ENCODE measurements at regions not wholly inside any gene's neighbourhood (a gene's known extent, or its start where the extent isn't known, plus 50 kb on each side); places are given as distances from the start of the nearest gene placed in this dataset.

DNA sequence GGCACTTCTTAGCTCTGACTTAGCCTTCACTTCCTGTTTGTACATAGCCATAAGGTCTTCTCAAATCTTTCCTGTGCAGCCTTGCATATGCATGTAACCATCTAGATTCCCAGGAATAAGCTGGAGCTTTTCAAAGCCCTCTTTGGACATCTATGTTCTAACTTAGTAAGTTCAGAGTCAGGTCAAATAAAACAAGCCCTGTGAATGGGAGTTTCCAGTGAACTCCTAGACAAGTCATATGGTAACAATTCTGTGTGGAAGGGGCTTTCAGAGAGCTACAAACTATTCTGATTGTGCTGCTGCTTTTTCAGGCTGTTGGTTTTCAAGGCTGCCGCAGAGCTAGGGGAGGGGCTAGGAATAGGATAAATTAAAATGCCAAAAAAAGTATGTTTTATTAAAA lies 208.4 kb upstream of the AKR1E2 start:
- no peak for TF ChIP-seq CTCF (IDR thresholded peaks at IDR 0.05; ENCODE audit: insufficient read depth, low read length, missing control alignments)
- ChIA-PET POLR2A (interaction anchor here (0.7 kb wide), 1 partner anchor 73 kb away, joined by 3 read pairs; no protein-coding TSS in a partner anchor), CTCF (interaction anchor here (1.0 to 1.3 kb wide), 2 partner anchors 9 to 12 kb away, joined by 3 to 4 read pairs; no protein-coding TSS in a partner anchor)
- H3K4me3 ChIP-seq (ENCODE audit: low read depth, low read length), result no peak overlapping the region
- no peak for DNase-seq (ENCODE audit: low read depth, low spot score)

- CTCF ChIA-PET, result interaction anchor here (1.1 kb wide), 1 partner anchor 22 kb away, joined by 3 read pairs; no protein-coding TSS in a partner anchor
- POLR2A ChIA-PET, result no interaction called here
- no peak overlapping the region for H3K4me3 ChIP-seq (ENCODE audit: low read depth, low read length)
- no peak for TF ChIP-seq CTCF (IDR thresholded peaks at IDR 0.05; ENCODE audit: insufficient read depth, low read length, missing control alignments)
- DNase-seq (ENCODE audit: low read depth, low spot score), result no peak
Measured at GRCh38 chr10:4615042-4615441, 211.0 kb upstream of the AKR1E2 start.

GRCh38 chr10:4609251-4609650 lies 216.8 kb upstream of the AKR1E2 start:
- CTCF ChIA-PET, result interaction anchor here (1.4 kb wide), 1 partner anchor 8 kb away, joined by 4 read pairs; no protein-coding TSS in a partner anchor
- TF ChIP-seq CTCF (IDR thresholded peaks at IDR 0.05; ENCODE audit: insufficient read depth, low read length, missing control alignments), result no peak
- POLR2A ChIA-PET, result no interaction called here
- no peak for DNase-seq (ENCODE audit: low read depth, low spot score)
- no peak overlapping the region for H3K4me3 ChIP-seq (ENCODE audit: low read depth, low read length)

DNA sequence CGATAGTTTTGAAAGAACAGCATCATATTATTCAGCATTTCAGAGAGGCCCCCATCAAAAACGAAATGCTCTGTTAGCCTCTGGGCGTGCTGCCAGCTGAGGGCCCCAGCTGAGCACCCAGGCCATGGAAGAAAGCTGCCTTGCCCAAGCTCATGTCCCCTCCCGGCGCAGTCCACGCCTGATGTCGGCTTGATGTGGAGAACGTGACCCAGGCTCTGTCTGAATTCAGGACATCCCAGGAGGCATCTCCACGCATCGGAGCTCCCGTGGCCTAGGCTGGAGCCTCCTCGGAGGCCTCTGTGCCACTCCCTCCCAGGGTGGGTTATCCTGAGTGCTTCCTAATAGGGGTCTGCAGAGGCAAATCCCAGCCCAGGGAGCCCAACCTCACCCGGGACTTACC lies 218.3 kb upstream of the AKR1E2 start:
- ChIA-PET CTCF (no interaction called here), POLR2A (no interaction called here)
- no peak for TF ChIP-seq CTCF (IDR thresholded peaks at IDR 0.05; ENCODE audit: insufficient read depth, low read length, missing control alignments)
- H3K4me3 ChIP-seq (ENCODE audit: low read depth, low read length), result no peak overlapping the region
- DNase-seq (ENCODE audit: low read depth, low spot score), result no peak

DNA sequence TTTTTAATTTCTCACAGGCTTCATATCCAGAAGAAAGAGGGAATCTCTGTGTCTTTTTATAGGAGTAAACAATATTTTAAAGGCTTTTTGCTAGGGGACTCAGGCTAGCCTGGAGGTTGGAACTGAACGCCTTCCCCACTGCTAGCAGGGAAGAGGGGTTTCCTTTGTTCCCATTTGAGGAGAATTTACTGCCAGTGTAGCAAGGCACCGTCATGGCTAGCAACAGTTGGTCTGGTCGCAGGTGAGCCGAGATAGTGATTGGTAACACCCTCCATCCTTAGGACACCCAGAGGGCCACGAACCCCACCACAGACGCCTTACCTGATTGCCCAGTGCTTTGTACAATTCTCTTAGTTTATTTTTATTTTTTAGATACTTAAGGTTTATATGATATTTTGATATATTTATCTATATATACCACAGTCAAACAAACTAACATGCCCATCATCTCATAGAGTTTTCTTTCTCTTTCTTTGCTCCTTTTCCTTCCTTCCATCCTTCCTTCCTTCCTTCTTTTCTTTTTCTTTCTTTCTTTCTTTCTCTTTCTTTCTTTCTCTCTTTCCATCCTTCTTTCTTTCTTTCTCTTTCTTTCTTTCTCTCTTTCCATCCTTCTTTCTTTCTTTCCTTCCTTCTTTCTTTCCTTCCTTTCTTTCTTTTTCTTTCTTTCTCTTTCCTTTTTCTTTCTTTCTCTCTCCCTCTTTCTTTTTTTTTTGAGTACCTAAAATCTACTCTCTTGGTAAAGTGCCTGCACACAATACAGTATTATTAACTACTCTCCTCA lies 219.0 kb upstream of the AKR1E2 start:
- no peak overlapping the region for H3K4me3 ChIP-seq (ENCODE audit: low read depth, low read length)
- ChIA-PET POLR2A (no interaction called here), CTCF (no interaction called here)
- TF ChIP-seq CTCF (IDR thresholded peaks at IDR 0.05; ENCODE audit: insufficient read depth, low read length, missing control alignments), result no peak
- no peak for DNase-seq (ENCODE audit: low read depth, low spot score)

DNA sequence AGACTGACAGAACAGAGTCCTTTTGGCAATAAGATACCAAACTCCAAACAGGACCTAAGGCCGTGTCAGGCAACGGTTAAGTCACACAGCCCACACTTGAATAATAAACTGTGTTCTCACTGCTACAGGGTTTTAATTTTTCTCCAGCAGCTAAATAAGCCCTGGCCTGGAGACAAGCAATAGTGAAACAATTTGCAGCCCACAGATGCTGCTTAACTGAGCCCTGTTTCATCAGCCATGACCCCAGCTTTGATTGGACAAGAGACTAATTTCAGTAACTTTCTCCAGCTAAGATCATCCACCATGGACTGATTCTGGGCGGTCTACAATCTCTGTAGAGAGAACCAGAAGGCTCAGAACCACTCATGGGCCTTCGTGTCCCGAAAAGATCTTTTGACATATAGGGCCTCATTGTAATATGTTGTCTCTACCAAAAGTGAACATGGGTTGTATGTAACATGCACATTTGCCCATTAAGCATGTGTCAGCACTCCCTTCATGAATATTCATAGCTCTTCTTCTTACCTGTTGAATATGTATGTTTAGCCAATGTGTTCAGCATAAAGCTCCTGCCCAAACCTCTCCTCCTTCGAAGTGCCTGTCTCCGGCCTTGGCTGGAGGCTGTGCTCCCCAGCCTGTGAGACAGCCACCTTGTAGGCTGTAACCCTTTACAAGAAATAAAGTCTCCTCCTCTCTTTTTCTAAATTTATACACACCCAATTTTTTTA lies 223.1 kb upstream of the AKR1E2 start:
- POLR2A ChIA-PET, result no interaction called here
- DNase-seq (ENCODE audit: low read depth, low spot score), result no peak
- no peak overlapping the region for H3K4me3 ChIP-seq (ENCODE audit: low read depth, low read length)
- CTCF ChIA-PET, result no interaction called here
- no peak for TF ChIP-seq CTCF (IDR thresholded peaks at IDR 0.05; ENCODE audit: insufficient read depth, low read length, missing control alignments)

All from AG04449 (cell line).